A549 (cell line): ENCODE measurements at regions not wholly inside any gene's neighbourhood (a gene's known extent, or its start where the extent isn't known, plus 50 kb on each side); places are given as distances from the start of the nearest gene placed in this dataset.

ENCODE experiments used
- ATAC-seq, 2 experiments: fragments of 200-7000 bp in 1 of 2; fragments of >200 bp in 1 of 2; cut with Nextera tagmentation in 1 of 2; cut with Tn5 transposase in 1 of 2; 3 replicates each; pipeline versions ENCODE4 v1.8.0 to v1.9.1; 2018 to 2020; ENCODE audit warnings: mild to moderate bottlenecking in 1 of 2, moderate library complexity in 1 of 2
- CTCF ChIA-PET: fragments of 300-600 bp; sonication (Branson Sonifier 250); formaldehyde crosslinking; extraction: SDS; loops from one replicate; lab custom pipeline; 2021; ENCODE audit warnings: antibody characterized with exemption, inconsistent platforms; lab: Yijun Ruan, JAX
- POLR2A ChIA-PET: fragments of 350-600 bp; formaldehyde crosslinking; extraction: SDS; loops from one replicate; lab custom pipeline; 2021; ENCODE audit warnings: antibody characterized with exemption, inconsistent platforms; lab: Yijun Ruan, JAX
- DNase-seq, 2 experiments: peaks; one replicate each; pipeline versions ENCODE4 v3.0.0 to v3.0.0-alpha.2; 2011 to 2016; ENCODE audit warnings: low read depth in 1 of 2, low spot score in 1 of 2
- FAIRE-seq: peaks from 2 replicates; lab custom pipeline; 2011; peaks lifted over from hg19 to GRCh38; lab: Jason Lieb, UNC
- H3K27ac ChIP-seq, 2 experiments: fragments of >200 bp; sonication (Bioruptor Twin); formaldehyde crosslinking; 3 replicates each; pipeline ENCODE4 v1.5.1; 2016 to 2017
- H3K4me1 ChIP-seq: fragments of >200 bp; sonication (Bioruptor Twin); formaldehyde crosslinking; 3 replicates; pipeline ENCODE4 v1.6.1; 2016
- H3K4me2 ChIP-seq: fragments of >200 bp; sonication (Bioruptor Twin); formaldehyde crosslinking; 3 replicates; pipeline ENCODE4 v1.6.1; 2016
- H3K4me3 ChIP-seq: fragments of >200 bp; sonication (Bioruptor Twin); formaldehyde crosslinking; 3 replicates; pipeline ENCODE4 v1.5.1; 2016
- H3K9me3 ChIP-seq: fragments of >200 bp; sonication (Bioruptor Twin); formaldehyde crosslinking; 3 replicates; pipeline ENCODE4 v1.6.1; 2016
- BHLHE40 ChIP-seq: IDR thresholded peaks from 2 replicates; pipeline ENCODE4 v1.6.1; 2012; ENCODE audit warnings: low read depth, low read length, inconsistent platforms
- CEBPB ChIP-seq, 2 experiments: fragments of >200 bp in 1 of 2; sonication (Bioruptor Twin) in 1 of 2; formaldehyde crosslinking in 1 of 2; IDR thresholded peaks; 2 replicates each; pipeline ENCODE4 v1.6.1; 2012 to 2016
- CHD2 ChIP-seq: fragments of 150-350 bp; IDR thresholded peaks from 2 replicates; pipeline ENCODE4 v1.6.1; 2014; ENCODE audit warnings: low read length; ENCODE audit not compliant: partially characterized antibody
- CHD4 ChIP-seq: fragments of 200-600 bp; sonication (generic); IDR thresholded peaks from 2 replicates; pipeline ENCODE4 v1.6.1; 2016; ENCODE audit warnings: antibody characterized with exemption, mild to moderate bottlenecking, borderline replicate concordance
- ELK1 ChIP-seq: fragments of 150-350 bp; IDR thresholded peaks from 2 replicates; pipeline ENCODE4 v1.6.1; 2014; ENCODE audit warnings: low read depth, mild to moderate bottlenecking, low read length
- FOSL2 ChIP-seq, 2 experiments: fragments of 450-650 bp in 1 of 2; fragments of >200 bp in 1 of 2; sonication (Bioruptor Twin) in 1 of 2; formaldehyde crosslinking; IDR thresholded peaks; 2 replicates each; pipeline versions ENCODE4 v1.5.0 to v1.6.1; 2016 to 2020; ENCODE audit warnings: mild to moderate bottlenecking in 1 of 2, moderate library complexity in 1 of 2
- FOXS1 ChIP-seq: fragments of 250-450 bp; sonication (Bioruptor Pico); IDR thresholded peaks from 2 replicates; pipeline ENCODE4 v1.5.0; 2020; ENCODE audit warnings: mild to moderate bottlenecking, moderate library complexity
- HEYL ChIP-seq: fragments of 250-450 bp; sonication (Bioruptor Pico); IDR thresholded peaks from 2 replicates; pipeline ENCODE4 v1.8.0; 2021; ENCODE audit warnings: mild to moderate bottlenecking, moderate library complexity
- HOXA7 ChIP-seq: fragments of 250-450 bp; sonication (Bioruptor Pico); IDR thresholded peaks from 2 replicates; pipeline ENCODE4 v1.5.0; 2020; ENCODE audit warnings: mild to moderate bottlenecking, moderate library complexity
- HOXB13 ChIP-seq: fragments of 250-450 bp; sonication (Bioruptor Pico); IDR thresholded peaks from 2 replicates; pipeline ENCODE4 v1.5.0; 2020; ENCODE audit warnings: low read depth, mild to moderate bottlenecking, moderate library complexity
- HOXB5 ChIP-seq: fragments of 250-450 bp; sonication (Bioruptor Pico); IDR thresholded peaks from 2 replicates; pipeline ENCODE4 v1.5.0; 2020; ENCODE audit warnings: mild to moderate bottlenecking, moderate library complexity
- JUN ChIP-seq, 2 experiments: fragments of >200 bp; sonication (Bioruptor Twin); formaldehyde crosslinking; IDR thresholded peaks; 2 replicates in 1 of 2; 3 replicates in 1 of 2; pipeline ENCODE4 v1.6.1; 2016 to 2017
- JUNB ChIP-seq: fragments of >200 bp; sonication (Bioruptor Twin); formaldehyde crosslinking; IDR thresholded peaks from 2 replicates; pipeline ENCODE4 v1.6.1; 2016
- KDM5A ChIP-seq: fragments of 200-600 bp; sonication (generic); IDR thresholded peaks from 2 replicates; pipeline ENCODE4 v1.6.1; 2016; ENCODE audit warnings: antibody characterized with exemption, mild to moderate bottlenecking
- MAFK ChIP-seq: fragments of 450-650 bp; IDR thresholded peaks from 2 replicates; pipeline ENCODE4 v1.6.1; 2014; ENCODE audit not compliant: partially characterized antibody
- MYC ChIP-seq: IDR thresholded peaks from 2 replicates; pipeline ENCODE4 v1.6.1; 2012; ENCODE audit warnings: mild to moderate bottlenecking, inconsistent platforms, low read length, improper control_type of control experiment, borderline replicate concordance
- NFE2L2 ChIP-seq: fragments of 150-350 bp; conservative IDR thresholded peaks from 2 replicates; pipeline ENCODE4 v1.6.1; 2014; ENCODE audit warnings: low read length
- NPAS2 ChIP-seq: fragments of 250-450 bp; sonication (Bioruptor Pico); IDR thresholded peaks from 2 replicates; pipeline ENCODE4 v1.8.0; 2022; ENCODE audit warnings: mild to moderate bottlenecking, moderate library complexity, borderline replicate concordance
- NR3C1 ChIP-seq: fragments of >200 bp; sonication (Bioruptor Twin); formaldehyde crosslinking; IDR thresholded peaks from 3 replicates; pipeline ENCODE4 v1.6.1; 2017
- POLR2A ChIP-seq: IDR thresholded peaks from 2 replicates; pipeline ENCODE4 v1.6.1; 2012; ENCODE audit warnings: mild to moderate bottlenecking, low read length
- RARB ChIP-seq: fragments of 250-450 bp; sonication (Bioruptor Pico); IDR thresholded peaks from 2 replicates; pipeline ENCODE4 v1.8.0; 2021; ENCODE audit warnings: mild to moderate bottlenecking, moderate library complexity
- RCOR1 ChIP-seq: fragments of 150-350 bp; IDR thresholded peaks from 2 replicates; pipeline ENCODE4 v1.6.1; 2014; ENCODE audit warnings: antibody characterized with exemption, low read length, low read depth
- RFX5 ChIP-seq: fragments of 450-650 bp; IDR thresholded peaks from 2 replicates; pipeline ENCODE4 v1.7.1; 2014; ENCODE audit warnings: antibody characterized with exemption, mild to moderate bottlenecking, moderate library complexity
- RNF2 ChIP-seq: fragments of 200-600 bp; sonication (generic); IDR thresholded peaks from 2 replicates; pipeline ENCODE4 v1.6.1; 2016; ENCODE audit warnings: low read depth, mild to moderate bottlenecking, antibody characterized with exemption, moderate library complexity, borderline replicate concordance
- SMC3 ChIP-seq: fragments of >200 bp; sonication (Bioruptor Twin); formaldehyde crosslinking; IDR thresholded peaks from 3 replicates; pipeline ENCODE4 v1.6.1; 2018; ENCODE audit warnings: inconsistent platforms
- TFCP2L1 ChIP-seq: fragments of 250-450 bp; sonication (Bioruptor Pico); IDR thresholded peaks from 2 replicates; pipeline ENCODE4 v1.5.0; 2021; ENCODE audit warnings: mild to moderate bottlenecking
- ZC3H11A ChIP-seq: fragments of 450-650 bp; IDR thresholded peaks from 2 replicates; pipeline ENCODE4 v1.6.1; 2014; ENCODE audit warnings: antibody characterized with exemption, mild to moderate bottlenecking
- ZFP36 ChIP-seq: fragments of 450-650 bp; IDR thresholded peaks from 2 replicates; pipeline ENCODE4 v1.6.1; 2014; ENCODE audit warnings: borderline replicate concordance; ENCODE audit not compliant: partially characterized antibody
- ZNF302 ChIP-seq: fragments of 250-450 bp; sonication (Bioruptor Pico); IDR thresholded peaks from 2 replicates; pipeline ENCODE4 v1.9.0; 2021; ENCODE audit warnings: inconsistent platforms, mild to moderate bottlenecking, moderate library complexity
- ZSCAN20 ChIP-seq: fragments of 250-450 bp; sonication (Bioruptor Pico); IDR thresholded peaks from 2 replicates; pipeline ENCODE4 v1.8.0; 2022; ENCODE audit warnings: mild to moderate bottlenecking, moderate library complexity
- WGBS: methylation state at CpG from one replicate; pipeline ENCODE4 v1.1.6; 2017; ENCODE audit errors: missing lambda C conversion rate; 5-methylcytosine and 5-hydroxymethylcytosine counted together
- TF ChIP-seq, protein P1 (sequence below): fragments of >200 bp; sonication (Bioruptor Twin); formaldehyde crosslinking; IDR thresholded peaks from 2 replicates; pipeline ENCODE4 v1.6.1; 2016
- TF ChIP-seq, protein P2 (sequence below): IDR thresholded peaks from 2 replicates; pipeline ENCODE4 v1.6.1; 2012
- TF ChIP-seq, protein P3 (sequence below): fragments of >200 bp; sonication (Bioruptor Twin); formaldehyde crosslinking; IDR thresholded peaks from 3 replicates; pipeline ENCODE4 v1.5.1; 2016

DNA sequence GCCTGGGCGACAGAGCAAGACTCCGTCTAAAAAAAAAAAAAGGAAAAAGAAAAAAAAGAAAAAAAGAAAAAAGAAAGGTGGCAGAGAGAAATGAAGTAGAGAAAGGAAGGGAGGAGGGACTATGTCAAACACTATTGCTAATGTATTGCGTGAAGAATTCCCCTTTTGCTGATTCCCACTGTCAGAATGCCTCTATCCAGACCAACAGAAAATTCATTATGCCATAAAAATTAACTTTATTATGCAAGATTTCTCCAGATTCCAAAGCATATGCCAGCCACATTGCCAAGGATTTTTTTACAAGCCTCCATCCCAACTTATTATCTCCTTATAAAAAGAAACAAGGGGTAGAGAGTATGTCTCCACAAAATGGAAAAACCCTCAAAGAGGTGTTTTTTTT, 209.3 kb downstream of the MTERF1 start (continued):
- TF ChIP-seq MYC (no peak), NFE2L2 (no peak), HEYL (no peak), JUN (IDR thresholded peaks at IDR 0.05) (no peak), FOSL2 (IDR thresholded peaks at IDR 0.05) (no peak), FOSL2 (CRISPR knock-in tag; IDR thresholded peaks at IDR 0.05) (no peak), SMC3 (no peak), NR3C1 (no peak)

DNA sequence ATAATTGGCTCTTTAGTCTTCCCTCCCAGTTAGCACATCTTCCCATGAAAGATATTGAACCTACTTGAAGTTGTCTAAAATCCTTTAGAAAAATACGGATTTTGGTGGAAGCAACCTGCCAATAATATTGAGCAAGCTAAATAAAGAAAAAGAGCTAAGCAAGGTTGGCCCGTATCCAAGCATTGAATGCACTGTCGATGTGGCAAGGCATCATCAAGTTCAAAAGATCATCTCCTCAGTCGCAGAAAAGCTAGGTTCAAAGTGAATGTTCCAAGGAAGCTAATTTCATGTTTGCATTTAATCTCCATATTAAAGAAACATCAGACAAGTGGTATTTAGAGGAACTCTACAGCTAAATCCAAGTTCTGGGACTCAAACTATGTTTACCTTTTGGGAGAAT, 206.0 kb downstream of the MTERF1 start:
- H3K9me3 ChIP-seq = no peaks in the 10 kb centered on the region
- no peak overlapping the region for H3K4me2 ChIP-seq
- no peaks in the 10 kb centered on the region for H3K4me1 ChIP-seq
- FAIRE-seq (no peak), DNase-seq (no peak), ATAC-seq (no peak)
- TF ChIP-seq KDM5A = no peak
- no peak for TF ChIP-seq FOXS1 (CRISPR knock-in tag)
- TF ChIP-seq ELK1 = no peak
- TF ChIP-seq MYC = no peak
- TF ChIP-seq ZNF302 (CRISPR knock-in tag) = no peak
- no peak for TF ChIP-seq RCOR1
- no peak for TF ChIP-seq HOXA7
- TF ChIP-seq MAFK = no peak
- no peak for TF ChIP-seq ZC3H11A
- no peak for TF ChIP-seq JUNB
- TF ChIP-seq SMC3 = no peak
- no peak for TF ChIP-seq ZSCAN20 (CRISPR knock-in tag)
- TF ChIP-seq, protein P1, sequence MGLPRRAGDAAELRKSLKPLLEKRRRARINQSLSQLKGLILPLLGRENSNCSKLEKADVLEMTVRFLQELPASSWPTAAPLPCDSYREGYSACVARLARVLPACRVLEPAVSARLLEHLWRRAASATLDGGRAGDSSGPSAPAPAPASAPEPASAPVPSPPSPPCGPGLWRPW = no peak
- TF ChIP-seq RARB (CRISPR knock-in tag) = no peak
- TF ChIP-seq, protein P2, sequence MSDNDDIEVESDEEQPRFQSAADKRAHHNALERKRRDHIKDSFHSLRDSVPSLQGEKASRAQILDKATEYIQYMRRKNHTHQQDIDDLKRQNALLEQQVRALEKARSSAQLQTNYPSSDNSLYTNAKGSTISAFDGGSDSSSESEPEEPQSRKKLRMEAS = no peak
- no peak for TF ChIP-seq BHLHE40
- no peak for TF ChIP-seq NPAS2 (CRISPR knock-in tag)
- TF ChIP-seq POLR2A = no peak
- no peak for TF ChIP-seq HOXB13 (CRISPR knock-in tag)
- H3K27ac ChIP-seq = no peak overlapping the region
- ChIA-PET POLR2A (no interaction called here), CTCF (no interaction called here)
- H3K4me3 ChIP-seq = no peak overlapping the region
- 24% methylated on average over 4 of the region's 4 CpGs for WGBS

GRCh38 chr7:91681718-91682117, 198.8 kb downstream of the MTERF1 start:
- 11% methylated on average over 3 of the region's 3 CpGs for WGBS
- POLR2A ChIA-PET = no interaction called here
- Histone ChIP-seq H3K4me1 (no peaks in the 10 kb centered on the region), H3K9me3 (0 out of 3 replicates have a peak, but pooled peaks cover 2% of the 10 kb centered on the region), H3K4me3 (no peak overlapping the region), H3K27ac (no peak overlapping the region), H3K4me2 (no peak overlapping the region)
- CTCF ChIA-PET = no interaction called here
- FAIRE-seq (no peak), ATAC-seq (no peak), DNase-seq (no peak)
- no peak for TF ChIP-seq ZNF302 (CRISPR knock-in tag)
- TF ChIP-seq FOXS1 (CRISPR knock-in tag) = no peak
- no peak for TF ChIP-seq ZFP36
- TF ChIP-seq, protein P1 = no peak
- TF ChIP-seq KDM5A = no peak
- no peak for TF ChIP-seq CHD2
- no peak for TF ChIP-seq POLR2A
- no peak for TF ChIP-seq CEBPB (IDR thresholded peaks at IDR 0.05)
- TF ChIP-seq ELK1 = no peak
- TF ChIP-seq RFX5 = no peak
- no peak for TF ChIP-seq HOXA7
- no peak for TF ChIP-seq HOXB5 (CRISPR knock-in tag)
- no peak for TF ChIP-seq TFCP2L1
- TF ChIP-seq NPAS2 (CRISPR knock-in tag) = no peak
- no peak for TF ChIP-seq RNF2
- TF ChIP-seq BHLHE40 = no peak
- TF ChIP-seq, protein P3, sequence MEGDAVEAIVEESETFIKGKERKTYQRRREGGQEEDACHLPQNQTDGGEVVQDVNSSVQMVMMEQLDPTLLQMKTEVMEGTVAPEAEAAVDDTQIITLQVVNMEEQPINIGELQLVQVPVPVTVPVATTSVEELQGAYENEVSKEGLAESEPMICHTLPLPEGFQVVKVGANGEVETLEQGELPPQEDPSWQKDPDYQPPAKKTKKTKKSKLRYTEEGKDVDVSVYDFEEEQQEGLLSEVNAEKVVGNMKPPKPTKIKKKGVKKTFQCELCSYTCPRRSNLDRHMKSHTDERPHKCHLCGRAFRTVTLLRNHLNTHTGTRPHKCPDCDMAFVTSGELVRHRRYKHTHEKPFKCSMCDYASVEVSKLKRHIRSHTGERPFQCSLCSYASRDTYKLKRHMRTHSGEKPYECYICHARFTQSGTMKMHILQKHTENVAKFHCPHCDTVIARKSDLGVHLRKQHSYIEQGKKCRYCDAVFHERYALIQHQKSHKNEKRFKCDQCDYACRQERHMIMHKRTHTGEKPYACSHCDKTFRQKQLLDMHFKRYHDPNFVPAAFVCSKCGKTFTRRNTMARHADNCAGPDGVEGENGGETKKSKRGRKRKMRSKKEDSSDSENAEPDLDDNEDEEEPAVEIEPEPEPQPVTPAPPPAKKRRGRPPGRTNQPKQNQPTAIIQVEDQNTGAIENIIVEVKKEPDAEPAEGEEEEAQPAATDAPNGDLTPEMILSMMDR = no peak
- TF ChIP-seq CHD4 = no peak
- TF ChIP-seq ZSCAN20 (CRISPR knock-in tag) = no peak
